ENCODE measurements at regions not wholly inside any gene's neighbourhood (a gene's known extent, or its start where the extent isn't known, plus 50 kb on each side); places are given as distances from the start of the nearest gene placed in this dataset.

GRCh38 chr1:221444346-221444745 is 297.5 kb downstream of the DUSP10 start:
- Mint-ChIP-seq H3K4me3 (ENCODE audit: unreplicated experiment) (no peak overlapping the region), H3K36me3 (ENCODE audit: low read depth) (no peaks in the 10 kb centered on the region), H3K27ac (ENCODE audit: unreplicated experiment) (no peak overlapping the region), H3K9me3 (ENCODE audit: low read depth) (no peaks in the 10 kb centered on the region), H3K4me1 (ENCODE audit: low read depth) (peaks cover 17% of the 10 kb centered on the region), H3K27me3 (ENCODE audit: low read depth) (no peaks in the 10 kb centered on the region)
- no peak for TF ChIP-seq CTCF (IDR thresholded peaks at IDR 0.05)
- no peak for DNase-seq (ENCODE audit: low spot score)

DNA sequence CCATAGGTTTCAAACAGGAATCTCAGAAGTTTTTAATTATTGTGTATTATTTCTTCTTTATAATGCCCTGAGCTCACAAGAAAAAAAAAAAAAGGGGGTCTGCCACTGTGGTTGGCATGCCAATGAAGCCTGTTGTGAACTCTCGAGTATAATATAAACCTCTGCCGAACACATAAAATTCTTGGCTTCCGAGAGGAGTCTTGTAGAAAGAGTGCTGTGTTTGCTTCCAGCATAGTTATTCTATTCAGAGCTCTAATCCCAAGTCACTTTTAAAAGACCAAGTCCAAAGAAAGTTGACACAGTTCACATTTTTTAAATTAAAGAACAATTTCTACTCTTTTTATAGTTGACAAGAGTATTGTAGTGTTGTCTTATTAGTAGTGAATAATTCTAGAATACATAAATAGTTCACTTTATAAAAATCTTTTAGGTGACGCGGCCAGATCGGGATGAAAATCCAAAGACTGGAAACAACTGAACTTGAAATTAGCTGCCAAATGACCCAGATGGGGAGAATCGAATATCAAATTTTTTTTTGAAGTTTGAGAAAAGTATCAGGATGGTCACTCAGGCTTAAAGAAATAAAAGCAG is 293.2 kb downstream of the DUSP10 start:
- no peaks in the 10 kb centered on the region for H3K4me1 Mint-ChIP-seq (ENCODE audit: low read depth)
- no peak overlapping the region for H3K4me3 Mint-ChIP-seq (ENCODE audit: unreplicated experiment)
- no peak overlapping the region for H3K27ac Mint-ChIP-seq (ENCODE audit: unreplicated experiment)
- H3K36me3 Mint-ChIP-seq (ENCODE audit: low read depth), result peaks cover 1% of the 10 kb centered on the region
- no peaks in the 10 kb centered on the region for H3K27me3 Mint-ChIP-seq (ENCODE audit: low read depth)
- H3K9me3 Mint-ChIP-seq (ENCODE audit: low read depth), result peaks cover 5% of the 10 kb centered on the region
- no peak for TF ChIP-seq CTCF (IDR thresholded peaks at IDR 0.05)
- DNase-seq (ENCODE audit: low spot score), result no peak

- no peak overlapping the region for H3K4me3 Mint-ChIP-seq (ENCODE audit: unreplicated experiment)
Observed at GRCh38 chr1:221449194-221449593, 292.7 kb downstream of the DUSP10 start.

DNA sequence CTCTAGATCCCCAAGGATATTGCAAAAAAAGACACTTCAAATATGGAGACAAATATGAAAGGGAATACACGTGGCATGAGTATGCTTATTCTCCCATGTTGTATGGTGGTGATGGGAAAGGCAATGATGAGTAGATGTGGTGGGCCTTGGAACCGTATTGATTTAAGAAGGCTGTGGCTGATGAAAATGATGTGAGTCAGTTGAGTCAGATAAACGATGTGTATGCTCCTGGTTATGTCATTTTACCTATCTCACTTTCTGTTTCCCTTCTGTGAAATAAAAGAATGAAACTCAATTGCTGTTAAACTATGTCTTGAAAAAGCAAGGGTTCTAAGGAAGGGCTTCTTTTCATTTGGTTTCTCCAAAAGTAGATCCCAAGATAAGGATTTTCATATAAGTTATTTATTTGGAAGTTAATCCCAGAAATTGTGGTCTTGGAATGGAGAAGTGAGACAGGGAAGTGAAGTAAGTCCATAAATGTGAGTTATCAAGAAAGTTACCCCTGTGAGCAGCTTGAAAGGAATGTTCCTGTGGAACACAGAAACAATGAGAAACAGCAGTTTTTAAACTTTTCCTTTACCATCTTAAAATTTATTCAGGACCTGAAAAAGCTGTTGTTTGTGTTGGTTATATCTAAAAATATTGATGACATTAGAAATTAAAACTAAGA is 292.0 kb downstream of the DUSP10 start:
- no peak overlapping the region for H3K4me3 Mint-ChIP-seq (ENCODE audit: unreplicated experiment)
- H3K4me1 Mint-ChIP-seq (ENCODE audit: low read depth), result no peaks in the 10 kb centered on the region
- no peak for TF ChIP-seq CTCF (IDR thresholded peaks at IDR 0.05)
- H3K27me3 Mint-ChIP-seq (ENCODE audit: low read depth), result no peaks in the 10 kb centered on the region
- DNase-seq (ENCODE audit: low spot score), result no peak
- no peak overlapping the region for H3K27ac Mint-ChIP-seq (ENCODE audit: unreplicated experiment)
- H3K36me3 Mint-ChIP-seq (ENCODE audit: low read depth), result peaks cover 1% of the 10 kb centered on the region
- peaks cover 5% of the 10 kb centered on the region for H3K9me3 Mint-ChIP-seq (ENCODE audit: low read depth)

More at GRCh38 chr1:221449194-221449593, 292.7 kb downstream of the DUSP10 start:
- H3K9me3 Mint-ChIP-seq (ENCODE audit: low read depth), result peaks cover 5% of the 10 kb centered on the region
- H3K4me1 Mint-ChIP-seq (ENCODE audit: low read depth), result no peaks in the 10 kb centered on the region
- no peak for DNase-seq (ENCODE audit: low spot score)
- no peaks in the 10 kb centered on the region for H3K27me3 Mint-ChIP-seq (ENCODE audit: low read depth)
- no peak overlapping the region for H3K27ac Mint-ChIP-seq (ENCODE audit: unreplicated experiment)
- TF ChIP-seq CTCF (IDR thresholded peaks at IDR 0.05), result no peak
- H3K36me3 Mint-ChIP-seq (ENCODE audit: low read depth), result peaks cover 1% of the 10 kb centered on the region

GRCh38 chr1:221451741-221452140 is 290.1 kb downstream of the DUSP10 start:
- Mint-ChIP-seq H3K36me3 (ENCODE audit: low read depth) (peaks cover 1% of the 10 kb centered on the region), H3K4me1 (ENCODE audit: low read depth) (no peaks in the 10 kb centered on the region), H3K27ac (ENCODE audit: unreplicated experiment) (no peak overlapping the region), H3K27me3 (ENCODE audit: low read depth) (peaks cover 3% of the 10 kb centered on the region), H3K9me3 (ENCODE audit: low read depth) (peaks cover 5% of the 10 kb centered on the region), H3K4me3 (ENCODE audit: unreplicated experiment) (no peak overlapping the region)
- no peak for TF ChIP-seq CTCF (IDR thresholded peaks at IDR 0.05)
- no peak for DNase-seq (ENCODE audit: low spot score)
